ENCODE measurements at regions not wholly inside any gene's neighbourhood (a gene's known extent, or its start where the extent isn't known, plus 50 kb on each side); places are given as distances from the start of the nearest gene placed in this dataset.
"Not testable (repeated sequence)": the region's sequence is repeated elsewhere in the genome, so short reads cannot be mapped to it uniquely, and the experiment has no call there.

GRCh38 chr17:15858082-15858481 is 86.8 kb upstream of the ADORA2B start:
- FAIRE-seq = not testable (repeated sequence)

GRCh38 chr17:15860774-15861173 is 84.2 kb upstream of the ADORA2B start:
- not testable (repeated sequence) for DNase-seq (ENCODE audit: low spot score); FAIRE-seq

More at GRCh38 chr17:15858082-15858481, 86.8 kb upstream of the ADORA2B start:
- not testable (repeated sequence) for DNase-seq (ENCODE audit: low spot score)

- not testable (repeated sequence) for DNase-seq (ENCODE audit: low spot score); FAIRE-seq
Observed at GRCh38 chr17:15864061-15864460, 80.9 kb upstream of the ADORA2B start.

- not testable (repeated sequence) for DNase-seq (ENCODE audit: low spot score); FAIRE-seq
Observed at GRCh38 chr17:15864472-15864871, 80.5 kb upstream of the ADORA2B start.

- not testable (repeated sequence) for DNase-seq (ENCODE audit: low spot score); FAIRE-seq
Observed at GRCh38 chr17:15866015-15866414, 78.9 kb upstream of the ADORA2B start.

- DNase-seq (ENCODE audit: low spot score); FAIRE-seq: not testable (repeated sequence)
Observed at GRCh38 chr17:15867331-15867730, 77.6 kb upstream of the ADORA2B start.

GRCh38 chr17:15869868-15870267 is 75.1 kb upstream of the ADORA2B start:
- not testable (repeated sequence) for FAIRE-seq; DNase-seq (ENCODE audit: low spot score)

- FAIRE-seq; DNase-seq (ENCODE audit: low spot score): not testable (repeated sequence)
Observed at GRCh38 chr17:15872677-15873076, 72.3 kb upstream of the ADORA2B start.

GRCh38 chr17:15877882-15878500 is 66.9 kb upstream of the ADORA2B start:
- not testable (repeated sequence) for DNase-seq (ENCODE audit: low spot score); FAIRE-seq

GRCh38 chr17:15882058-15882720 is 62.7 kb upstream of the ADORA2B start:
- DNase-seq (ENCODE audit: low spot score) = no peak

GRCh38 chr17:15882777-15883176 is 62.2 kb upstream of the ADORA2B start:
- FAIRE-seq (no peak), DNase-seq (ENCODE audit: low spot score) (no peak)

More at GRCh38 chr17:15882058-15882720, 62.7 kb upstream of the ADORA2B start:
- no peak for FAIRE-seq

- FAIRE-seq (no peak), DNase-seq (ENCODE audit: low spot score) (peak; percentile 21)
Observed at GRCh38 chr17:15883617-15884111, 61.3 kb upstream of the ADORA2B start.

GRCh38 chr17:15884731-15885130 is 60.2 kb upstream of the ADORA2B start:
- DNase-seq (ENCODE audit: low spot score) (no peak), FAIRE-seq (no peak)

GRCh38 chr17:15885770-15886169 is 59.2 kb upstream of the ADORA2B start:
- no peak for FAIRE-seq
- DNase-seq (ENCODE audit: low spot score) = no peak

- FAIRE-seq = no peak
- no peak for DNase-seq (ENCODE audit: low spot score)
Observed at GRCh38 chr17:15886221-15886620, 58.7 kb upstream of the ADORA2B start.

GRCh38 chr17:15886804-15887203 is 58.1 kb upstream of the ADORA2B start:
- DNase-seq (ENCODE audit: low spot score) (no peak), FAIRE-seq (no peak)

- DNase-seq (ENCODE audit: low spot score) = no peak
- FAIRE-seq = no peak
Observed at GRCh38 chr17:15888436-15888835, 56.5 kb upstream of the ADORA2B start.

GRCh38 chr17:15890279-15890892 is 54.5 kb upstream of the ADORA2B start:
- FAIRE-seq = no peak
- no peak for DNase-seq (ENCODE audit: low spot score)

- DNase-seq (ENCODE audit: low spot score) = no peak
- no peak for FAIRE-seq
Observed at GRCh38 chr17:15891318-15891717, 53.6 kb upstream of the ADORA2B start.

GRCh38 chr17:15892244-15892643 is 52.7 kb upstream of the ADORA2B start:
- FAIRE-seq = no peak
- DNase-seq (ENCODE audit: low spot score) = no peak

- no peak for DNase-seq (ENCODE audit: low spot score)
- FAIRE-seq = no peak
Observed at GRCh38 chr17:15892731-15893657, 51.9 kb upstream of the ADORA2B start.

Measured in urothelium cell line (cell line).